RWPE2 (cell line): ENCODE measurements at regions not wholly inside any gene's neighbourhood (a gene's known extent, or its start where the extent isn't known, plus 50 kb on each side); places are given as distances from the start of the nearest gene placed in this dataset.

Source experiments
- ATAC-seq: fragments of 200-7000 bp; cut with Tn5 transposase; 3 replicates; pipeline ENCODE4 v1.9.1; 2021; ENCODE audit warnings: low read depth
- DNase-seq: peaks from one replicate; pipeline ENCODE4 v3.0.0-alpha.2; 2020; ENCODE audit warnings: low spot score
- H3K27ac ChIP-seq: fragments of 450-650 bp; 2 replicates; pipeline ENCODE4 v1.5.1; 2017; ENCODE audit warnings: mild to moderate bottlenecking; ENCODE audit not compliant: poor library complexity, severe bottlenecking
- H3K27me3 ChIP-seq: fragments of 250-450 bp; sonication (Bioruptor Pico); 2 replicates; pipeline ENCODE4 v1.5.1; 2021; ENCODE audit warnings: mild to moderate bottlenecking, moderate library complexity; ENCODE audit not compliant: insufficient read depth, poor library complexity, severe bottlenecking
- H3K36me3 ChIP-seq: fragments of 250-450 bp; sonication (Bioruptor Pico); 2 replicates; pipeline ENCODE4 v1.5.1; 2020; ENCODE audit warnings: low read depth, mild to moderate bottlenecking, moderate library complexity
- H3K4me1 ChIP-seq: fragments of 250-450 bp; sonication (Bioruptor Pico); 2 replicates; pipeline ENCODE4 v1.5.1; 2021; ENCODE audit warnings: mild to moderate bottlenecking, moderate library complexity; ENCODE audit not compliant: insufficient read depth, poor library complexity, severe bottlenecking
- H3K4me3 ChIP-seq: fragments of 250-450 bp; sonication (Bioruptor Pico); 2 replicates; pipeline ENCODE4 v1.5.1; 2021; ENCODE audit warnings: mild to moderate bottlenecking, moderate library complexity; ENCODE audit not compliant: severe bottlenecking
- H3K9me3 ChIP-seq: fragments of 250-450 bp; sonication (Bioruptor Pico); 2 replicates; pipeline ENCODE4 v1.5.1; 2021; ENCODE audit warnings: mild to moderate bottlenecking, moderate library complexity; ENCODE audit not compliant: severe bottlenecking
- CTCF ChIP-seq: fragments of 450-650 bp; IDR thresholded peaks from one replicate; pipeline ENCODE4 v1.5.1; 2017; ENCODE audit warnings: mild to moderate bottlenecking, moderate library complexity; ENCODE audit not compliant: poor library complexity, severe bottlenecking

GRCh38 chrY:7821295-7822035, 909.9 kb upstream of the AMELY start:
- no peak for DNase-seq
- Histone ChIP-seq H3K9me3 (no peaks in the 10 kb centered on the region), H3K36me3 (no peaks in the 10 kb centered on the region), H3K4me1 (peaks cover 14% of the 10 kb centered on the region), H3K27ac (no peak overlapping the region), H3K4me3 (no peak overlapping the region), H3K27me3 (no peaks in the 10 kb centered on the region)
- peak; percentile 56 for ATAC-seq
- no peak for TF ChIP-seq CTCF

GRCh38 chrY:7818924-7819323, 907.4 kb upstream of the AMELY start:
- Histone ChIP-seq H3K9me3 (no peaks in the 10 kb centered on the region), H3K27ac (peak overlapping the region; percentile 62), H3K36me3 (no peaks in the 10 kb centered on the region), H3K27me3 (no peaks in the 10 kb centered on the region), H3K4me1 (peaks cover 29% of the 10 kb centered on the region), H3K4me3 (no peak overlapping the region)
- DNase-seq (no peak), ATAC-seq (peak; percentile 63)
- TF ChIP-seq CTCF: peak; percentile 82

- no peak for TF ChIP-seq CTCF
Measured at GRCh38 chrY:7816567-7816966, 905.0 kb upstream of the AMELY start.

GRCh38 chrY:7815921-7816320, 904.4 kb upstream of the AMELY start:
- Histone ChIP-seq H3K4me3 (no peak overlapping the region), H3K4me1 (peaks cover 22% of the 10 kb centered on the region), H3K36me3 (no peaks in the 10 kb centered on the region), H3K9me3 (no peaks in the 10 kb centered on the region), H3K27me3 (no peaks in the 10 kb centered on the region), H3K27ac (peak overlapping the region; percentile 46)
- no peak for DNase-seq
- TF ChIP-seq CTCF: no peak
- peak; percentile 59 for ATAC-seq

More at GRCh38 chrY:7816567-7816966, 905.0 kb upstream of the AMELY start:
- Histone ChIP-seq H3K4me3 (no peak overlapping the region), H3K27me3 (no peaks in the 10 kb centered on the region), H3K36me3 (no peaks in the 10 kb centered on the region), H3K4me1 (peaks cover 26% of the 10 kb centered on the region), H3K9me3 (no peaks in the 10 kb centered on the region), H3K27ac (peak overlapping the region; percentile 46)
- no peak for DNase-seq
- ATAC-seq: no peak

GRCh38 chrY:7815285-7815684, 903.7 kb upstream of the AMELY start:
- ATAC-seq (peak; percentile 58), DNase-seq (no peak)
- peak overlapping the region; percentile 46 for H3K27ac ChIP-seq
- H3K4me3 ChIP-seq: no peak overlapping the region
- H3K36me3 ChIP-seq: no peaks in the 10 kb centered on the region
- H3K4me1 ChIP-seq: peaks cover 22% of the 10 kb centered on the region
- no peaks in the 10 kb centered on the region for H3K27me3 ChIP-seq
- H3K9me3 ChIP-seq: no peaks in the 10 kb centered on the region
- TF ChIP-seq CTCF: no peak
